ENCODE measurements at regions not wholly inside any gene's neighbourhood (a gene's known extent, or its start where the extent isn't known, plus 50 kb on each side); places are given as distances from the start of the nearest gene placed in this dataset.
A peak's percentile ranks its signal among the peaks of the same experiment; 100 is the strongest.

- TF ChIP-seq, protein P1, sequence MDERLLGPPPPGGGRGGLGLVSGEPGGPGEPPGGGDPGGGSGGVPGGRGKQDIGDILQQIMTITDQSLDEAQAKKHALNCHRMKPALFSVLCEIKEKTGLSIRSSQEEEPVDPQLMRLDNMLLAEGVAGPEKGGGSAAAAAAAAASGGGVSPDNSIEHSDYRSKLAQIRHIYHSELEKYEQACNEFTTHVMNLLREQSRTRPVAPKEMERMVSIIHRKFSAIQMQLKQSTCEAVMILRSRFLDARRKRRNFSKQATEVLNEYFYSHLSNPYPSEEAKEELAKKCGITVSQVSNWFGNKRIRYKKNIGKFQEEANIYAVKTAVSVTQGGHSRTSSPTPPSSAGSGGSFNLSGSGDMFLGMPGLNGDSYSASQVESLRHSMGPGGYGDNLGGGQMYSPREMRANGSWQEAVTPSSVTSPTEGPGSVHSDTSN (CRISPR knock-in tag; IDR thresholded peaks at IDR 0.05; ENCODE audit: low read depth), result no peak
- TF ChIP-seq, protein P1 (tag; conservative IDR thresholded peaks at IDR 0.05; ENCODE audit: low read depth), result no peak
- TF ChIP-seq BACH1 (tag; IDR thresholded peaks at IDR 0.05) (no peak), ATF7 (IDR thresholded peaks at IDR 0.05) (no peak), PCBP1 (IDR thresholded peaks at IDR 0.05; ENCODE audit: low read depth, low read length, poor library complexity, severe bottlenecking) (no peak), ZEB2 (IDR thresholded peaks at IDR 0.05) (peak; percentile 42; the same call in 1 of the 2 replicates), EGR1 (conservative IDR thresholded peaks at IDR 0.05) (no peak), REST (IDR thresholded peaks at IDR 0.05; ENCODE audit: borderline replicate concordance) (peak; percentile 85), REST (CRISPR knock-in tag; IDR thresholded peaks at IDR 0.05; ENCODE audit: low read depth) (no peak), ESRRB (CRISPR knock-in tag; IDR thresholded peaks at IDR 0.05; ENCODE audit: borderline replicate concordance) (no peak), ATF2 (CRISPR knock-in tag; IDR thresholded peaks at IDR 0.05) (no peak), FOXK2 (conservative IDR thresholded peaks at IDR 0.05 in 1 of 2, IDR thresholded peaks at IDR 0.05 in 1 of 2; ENCODE audit: low read depth in 2 of 2) (peak; percentile 70 to 77; a peak in 3 of 4 replicates), MEF2A (IDR thresholded peaks at IDR 0.05; ENCODE audit: control insufficient read depth, low read depth, low read length) (no peak)
- TF ChIP-seq, protein P2, sequence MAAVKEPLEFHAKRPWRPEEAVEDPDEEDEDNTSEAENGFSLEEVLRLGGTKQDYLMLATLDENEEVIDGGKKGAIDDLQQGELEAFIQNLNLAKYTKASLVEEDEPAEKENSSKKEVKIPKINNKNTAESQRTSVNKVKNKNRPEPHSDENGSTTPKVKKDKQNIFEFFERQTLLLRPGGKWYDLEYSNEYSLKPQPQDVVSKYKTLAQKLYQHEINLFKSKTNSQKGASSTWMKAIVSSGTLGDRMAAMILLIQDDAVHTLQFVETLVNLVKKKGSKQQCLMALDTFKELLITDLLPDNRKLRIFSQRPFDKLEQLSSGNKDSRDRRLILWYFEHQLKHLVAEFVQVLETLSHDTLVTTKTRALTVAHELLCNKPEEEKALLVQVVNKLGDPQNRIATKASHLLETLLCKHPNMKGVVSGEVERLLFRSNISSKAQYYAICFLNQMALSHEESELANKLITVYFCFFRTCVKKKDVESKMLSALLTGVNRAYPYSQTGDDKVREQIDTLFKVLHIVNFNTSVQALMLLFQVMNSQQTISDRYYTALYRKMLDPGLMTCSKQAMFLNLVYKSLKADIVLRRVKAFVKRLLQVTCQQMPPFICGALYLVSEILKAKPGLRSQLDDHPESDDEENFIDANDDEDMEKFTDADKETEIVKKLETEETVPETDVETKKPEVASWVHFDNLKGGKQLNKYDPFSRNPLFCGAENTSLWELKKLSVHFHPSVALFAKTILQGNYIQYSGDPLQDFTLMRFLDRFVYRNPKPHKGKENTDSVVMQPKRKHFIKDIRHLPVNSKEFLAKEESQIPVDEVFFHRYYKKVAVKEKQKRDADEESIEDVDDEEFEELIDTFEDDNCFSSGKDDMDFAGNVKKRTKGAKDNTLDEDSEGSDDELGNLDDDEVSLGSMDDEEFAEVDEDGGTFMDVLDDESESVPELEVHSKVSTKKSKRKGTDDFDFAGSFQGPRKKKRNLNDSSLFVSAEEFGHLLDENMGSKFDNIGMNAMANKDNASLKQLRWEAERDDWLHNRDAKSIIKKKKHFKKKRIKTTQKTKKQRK (IDR thresholded peaks at IDR 0.05; ENCODE audit: borderline replicate concordance, low read depth, low read length), result no peak
These were observed 95.5 kb upstream of the ZNF469 start (continued) for GRCh38 chr16:88287219-88287618.

Data from K562 (cell line).